Osteocyte (in vitro differentiated cells): ENCODE measurements at regions not wholly inside any gene's neighbourhood (a gene's known extent, or its start where the extent isn't known, plus 50 kb on each side); places are given as distances from the start of the nearest gene placed in this dataset.

ENCODE experiments used
- DNase-seq: peaks from one replicate; pipeline ENCODE4 v3.0.0; 2021; ENCODE audit warnings: mixed read lengths; ENCODE audit not compliant: unreplicated experiment; ENCODE audit errors: extremely low spot score
- H3K27ac Mint-ChIP-seq: one replicate; pipeline ENCODE4 v1.8.0; 2021; ENCODE audit warnings: mild to moderate bottlenecking, mixed read lengths; ENCODE audit not compliant: unreplicated experiment
- H3K27me3 Mint-ChIP-seq: one replicate; pipeline ENCODE4 v1.8.0; 2021; ENCODE audit warnings: mixed read lengths; ENCODE audit not compliant: unreplicated experiment
- H3K36me3 Mint-ChIP-seq: one replicate; pipeline ENCODE4 v1.8.0; 2021; ENCODE audit warnings: mixed read lengths; ENCODE audit not compliant: unreplicated experiment
- H3K4me1 Mint-ChIP-seq: one replicate; pipeline ENCODE4 v1.8.0; 2021; ENCODE audit warnings: mixed read lengths; ENCODE audit not compliant: unreplicated experiment
- H3K4me3 Mint-ChIP-seq: one replicate; pipeline ENCODE4 v1.8.0; 2021; ENCODE audit warnings: mild to moderate bottlenecking, moderate library complexity, mixed read lengths; ENCODE audit not compliant: unreplicated experiment
- H3K9me3 Mint-ChIP-seq: one replicate; pipeline ENCODE4 v1.8.0; 2021; ENCODE audit warnings: mixed read lengths; ENCODE audit not compliant: unreplicated experiment
- TF ChIP-seq, protein P1 (sequence below): fragments of 200-600 bp; sonication (generic); IDR thresholded peaks from 2 replicates; pipeline ENCODE4 v1.5.0; 2021; ENCODE audit warnings: antibody characterized with exemption, mild to moderate bottlenecking, moderate library complexity

DNA sequence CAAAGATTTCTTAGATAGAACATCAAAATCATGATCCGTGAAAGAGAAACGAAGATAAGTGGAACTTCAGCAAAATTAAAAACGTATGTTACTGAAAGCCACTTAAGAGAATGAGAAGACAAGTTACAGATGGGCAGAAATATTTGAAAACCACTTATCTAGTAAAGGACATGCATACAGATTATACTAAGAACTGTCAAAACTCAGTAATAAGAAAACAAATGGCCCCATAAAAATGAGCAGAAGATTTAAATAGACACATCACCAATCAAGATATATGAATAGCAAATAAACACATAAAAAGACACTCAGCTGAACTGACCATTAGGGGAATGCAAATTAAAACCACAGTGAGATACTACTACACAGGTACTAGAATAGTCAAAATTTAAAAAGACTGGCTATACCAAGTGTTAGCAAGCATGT, 343.7 kb downstream of the PTEN start:
- Mint-ChIP-seq H3K4me1 (peaks cover 12% of the 10 kb centered on the region), H3K36me3 (no peaks in the 10 kb centered on the region), H3K27me3 (no peaks in the 10 kb centered on the region), H3K27ac (no peak overlapping the region), H3K9me3 (no peaks in the 10 kb centered on the region), H3K4me3 (no peak overlapping the region)
- no peak for DNase-seq
- TF ChIP-seq, protein P1, sequence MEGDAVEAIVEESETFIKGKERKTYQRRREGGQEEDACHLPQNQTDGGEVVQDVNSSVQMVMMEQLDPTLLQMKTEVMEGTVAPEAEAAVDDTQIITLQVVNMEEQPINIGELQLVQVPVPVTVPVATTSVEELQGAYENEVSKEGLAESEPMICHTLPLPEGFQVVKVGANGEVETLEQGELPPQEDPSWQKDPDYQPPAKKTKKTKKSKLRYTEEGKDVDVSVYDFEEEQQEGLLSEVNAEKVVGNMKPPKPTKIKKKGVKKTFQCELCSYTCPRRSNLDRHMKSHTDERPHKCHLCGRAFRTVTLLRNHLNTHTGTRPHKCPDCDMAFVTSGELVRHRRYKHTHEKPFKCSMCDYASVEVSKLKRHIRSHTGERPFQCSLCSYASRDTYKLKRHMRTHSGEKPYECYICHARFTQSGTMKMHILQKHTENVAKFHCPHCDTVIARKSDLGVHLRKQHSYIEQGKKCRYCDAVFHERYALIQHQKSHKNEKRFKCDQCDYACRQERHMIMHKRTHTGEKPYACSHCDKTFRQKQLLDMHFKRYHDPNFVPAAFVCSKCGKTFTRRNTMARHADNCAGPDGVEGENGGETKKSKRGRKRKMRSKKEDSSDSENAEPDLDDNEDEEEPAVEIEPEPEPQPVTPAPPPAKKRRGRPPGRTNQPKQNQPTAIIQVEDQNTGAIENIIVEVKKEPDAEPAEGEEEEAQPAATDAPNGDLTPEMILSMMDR: no peak

DNA sequence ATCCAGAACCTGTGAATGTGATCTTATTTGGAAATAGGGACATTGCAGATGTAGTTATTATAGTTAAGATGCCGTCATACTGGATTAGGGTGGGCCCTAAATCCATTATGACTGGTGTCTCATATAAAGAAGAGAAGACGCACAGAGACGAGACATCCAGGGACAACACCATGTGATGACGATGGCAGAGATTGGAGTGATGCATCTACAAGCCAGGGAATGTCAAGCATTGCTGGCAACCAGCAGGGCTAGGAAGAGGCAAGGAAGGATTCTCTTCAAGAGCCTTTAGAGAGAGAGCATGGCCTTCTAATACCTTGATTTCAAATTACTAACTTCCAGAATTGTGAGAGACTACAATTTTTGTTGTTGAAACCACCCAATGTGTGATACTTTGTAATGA, 345.8 kb downstream of the PTEN start:
- Mint-ChIP-seq H3K4me1 (peaks cover 12% of the 10 kb centered on the region), H3K9me3 (no peaks in the 10 kb centered on the region), H3K27ac (no peak overlapping the region), H3K4me3 (no peak overlapping the region), H3K27me3 (no peaks in the 10 kb centered on the region), H3K36me3 (no peaks in the 10 kb centered on the region)
- TF ChIP-seq, protein P1: no peak
- no peak for DNase-seq

DNA sequence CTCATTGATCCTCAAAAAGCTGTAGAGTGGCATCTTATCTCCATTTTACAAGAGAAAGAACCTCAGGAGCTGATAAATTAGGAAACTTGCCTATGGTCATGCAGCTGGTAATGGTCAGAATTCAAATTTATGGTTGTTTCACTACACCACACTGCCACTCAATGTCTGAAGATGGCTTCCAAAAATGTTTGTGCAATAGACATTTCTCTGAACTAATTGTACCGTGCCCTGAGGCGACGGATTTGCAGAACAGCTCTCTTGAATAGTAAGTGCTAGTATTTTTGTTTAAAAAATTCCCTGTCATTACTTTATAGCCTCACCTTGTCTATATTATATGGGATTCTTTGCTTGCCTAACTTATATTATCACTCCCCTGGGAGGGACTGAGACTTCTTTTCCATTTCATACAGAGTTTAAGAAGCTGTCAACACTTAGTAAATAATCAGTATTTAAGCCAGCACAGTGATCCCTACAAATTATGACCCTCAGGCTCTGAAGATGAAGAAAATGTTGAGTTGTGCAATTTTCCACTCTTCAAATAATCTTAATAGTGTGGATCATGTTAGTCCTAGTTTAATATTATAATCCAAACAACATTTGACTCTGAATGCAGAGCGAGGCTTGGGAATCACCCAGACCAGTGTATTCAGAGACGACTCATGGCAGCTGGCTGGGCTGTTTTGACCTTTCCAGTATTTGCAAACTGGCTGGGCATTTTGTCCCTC, 346.6 kb downstream of the PTEN start:
- Mint-ChIP-seq H3K36me3 (no peaks in the 10 kb centered on the region), H3K27ac (no peak overlapping the region), H3K4me1 (peaks cover 12% of the 10 kb centered on the region), H3K27me3 (no peaks in the 10 kb centered on the region), H3K9me3 (no peaks in the 10 kb centered on the region), H3K4me3 (no peak overlapping the region)
- no peak for DNase-seq
- TF ChIP-seq, protein P1: no peak

DNA sequence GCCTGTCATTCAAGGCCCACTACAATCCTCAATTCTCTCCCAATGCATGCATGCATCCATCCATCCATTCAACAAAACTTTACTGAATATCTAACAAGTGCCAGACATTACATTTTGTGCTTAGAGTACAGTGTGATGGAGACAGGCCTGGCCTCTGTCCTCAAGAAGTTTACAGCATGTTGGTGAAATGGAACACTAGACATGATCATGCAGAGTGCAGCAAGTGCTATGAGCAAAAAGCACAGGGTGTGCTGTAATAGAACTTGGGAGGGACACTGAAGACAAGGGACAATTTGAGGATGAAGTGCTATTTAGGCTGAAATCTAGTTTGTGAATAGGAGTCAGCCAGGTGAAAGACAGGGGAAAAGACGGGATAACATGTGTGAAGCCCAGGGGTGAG, 347.8 kb downstream of the PTEN start:
- peaks cover 8% of the 10 kb centered on the region for H3K4me1 Mint-ChIP-seq
- H3K27ac Mint-ChIP-seq: no peak overlapping the region
- H3K4me3 Mint-ChIP-seq: no peak overlapping the region
- H3K36me3 Mint-ChIP-seq: no peaks in the 10 kb centered on the region
- H3K9me3 Mint-ChIP-seq: no peaks in the 10 kb centered on the region
- TF ChIP-seq, protein P1: no peak
- no peak for DNase-seq
- H3K27me3 Mint-ChIP-seq: no peaks in the 10 kb centered on the region

DNA sequence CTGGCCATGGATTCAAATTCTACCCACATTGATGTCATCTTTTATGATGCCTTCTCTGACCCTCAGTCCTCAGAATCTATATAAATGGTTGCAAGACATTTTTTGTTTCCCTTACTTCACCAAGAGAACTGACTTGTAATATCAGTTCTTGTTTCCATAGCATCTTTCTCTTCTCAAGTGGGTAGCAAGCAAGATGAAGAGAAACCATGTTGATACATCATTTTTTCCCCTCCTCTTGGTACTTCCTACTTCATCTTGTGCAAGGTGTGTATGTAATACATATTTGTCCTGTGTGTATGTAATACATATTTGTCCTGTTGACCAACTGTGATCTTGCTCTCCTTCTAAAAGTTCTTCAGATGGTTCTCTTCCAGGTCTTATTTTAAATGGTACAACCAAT, 348.6 kb downstream of the PTEN start:
- DNase-seq: no peak
- Mint-ChIP-seq H3K4me3 (no peak overlapping the region), H3K36me3 (no peaks in the 10 kb centered on the region), H3K27me3 (no peaks in the 10 kb centered on the region), H3K4me1 (peaks cover 5% of the 10 kb centered on the region), H3K27ac (no peak overlapping the region), H3K9me3 (no peaks in the 10 kb centered on the region)
- TF ChIP-seq, protein P1: no peak
